WERI-Rb-1 (cell line): ENCODE measurements at regions not wholly inside any gene's neighbourhood (a gene's known extent, or its start where the extent isn't known, plus 50 kb on each side); places are given as distances from the start of the nearest gene placed in this dataset.

ENCODE experiments used
- DNase-seq: peaks from one replicate; pipeline ENCODE4 v3.0.0-alpha.2; 2020
- H3K27ac ChIP-seq: fragments of 250-450 bp; sonication (Bioruptor Pico); 2 replicates; pipeline ENCODE4 v1.5.1; 2020; ENCODE audit warnings: mild to moderate bottlenecking, moderate library complexity
- H3K27me3 ChIP-seq: fragments of 250-450 bp; sonication (Bioruptor Pico); 2 replicates; pipeline ENCODE4 v1.5.1; 2021; ENCODE audit warnings: mild to moderate bottlenecking, low read depth, moderate library complexity; ENCODE audit not compliant: insufficient read depth, severe bottlenecking
- H3K36me3 ChIP-seq: fragments of 250-450 bp; sonication (Bioruptor Pico); 2 replicates; pipeline ENCODE4 v1.5.1; 2020; ENCODE audit warnings: mild to moderate bottlenecking, moderate library complexity
- H3K4me3 ChIP-seq: 2 replicates; pipeline ENCODE4 v1.5.1; 2011; ENCODE audit warnings: low read depth, mild to moderate bottlenecking, control low read depth, low read length
- H3K9me3 ChIP-seq: fragments of 250-450 bp; sonication (Bioruptor Pico); 2 replicates; pipeline ENCODE4 v1.5.1; 2021; ENCODE audit warnings: mild to moderate bottlenecking, moderate library complexity; ENCODE audit not compliant: severe bottlenecking
- CTCF ChIP-seq: IDR thresholded peaks from 2 replicates; pipeline ENCODE4 v1.5.1; 2011; ENCODE audit warnings: low read depth, mild to moderate bottlenecking, control low read depth, inconsistent platforms, low read length

GRCh38 chr9:78552802-78553201 lies 255.9 kb downstream of the PSAT1 start:
- no peak for DNase-seq
- no peaks in the 10 kb centered on the region for H3K9me3 ChIP-seq
- no peak overlapping the region for H3K27ac ChIP-seq
- H3K4me3 ChIP-seq = no peak overlapping the region
- no peaks in the 10 kb centered on the region for H3K36me3 ChIP-seq
- H3K27me3 ChIP-seq = no peaks in the 10 kb centered on the region
- TF ChIP-seq CTCF = no peak

GRCh38 chr9:78557540-78557939 lies 260.6 kb downstream of the PSAT1 start:
- no peak for DNase-seq
- TF ChIP-seq CTCF = no peak
- Histone ChIP-seq H3K27ac (no peak overlapping the region), H3K27me3 (no peaks in the 10 kb centered on the region), H3K9me3 (no peaks in the 10 kb centered on the region), H3K4me3 (no peak overlapping the region), H3K36me3 (no peaks in the 10 kb centered on the region)

GRCh38 chr9:78559449-78559885 lies 262.5 kb downstream of the PSAT1 start:
- Histone ChIP-seq H3K27ac (no peak overlapping the region), H3K27me3 (no peaks in the 10 kb centered on the region), H3K4me3 (no peak overlapping the region), H3K9me3 (no peaks in the 10 kb centered on the region), H3K36me3 (no peaks in the 10 kb centered on the region)
- no peak for TF ChIP-seq CTCF
- DNase-seq = no peak

GRCh38 chr9:78562021-78562420 lies 265.1 kb downstream of the PSAT1 start:
- no peaks in the 10 kb centered on the region for H3K27me3 ChIP-seq
- no peak overlapping the region for H3K4me3 ChIP-seq
- DNase-seq = no peak
- H3K27ac ChIP-seq = no peak overlapping the region
- no peak for TF ChIP-seq CTCF
- no peaks in the 10 kb centered on the region for H3K9me3 ChIP-seq
- H3K36me3 ChIP-seq = no peaks in the 10 kb centered on the region

- H3K27ac ChIP-seq = no peak overlapping the region
- no peaks in the 10 kb centered on the region for H3K27me3 ChIP-seq
- H3K9me3 ChIP-seq = no peaks in the 10 kb centered on the region
- H3K4me3 ChIP-seq = no peak overlapping the region
- peak; percentile 39 for TF ChIP-seq CTCF
- H3K36me3 ChIP-seq = no peaks in the 10 kb centered on the region
- no peak for DNase-seq
These were observed 266.3 kb downstream of the PSAT1 start for GRCh38 chr9:78563269-78563668.

GRCh38 chr9:78565481-78565880 lies 268.6 kb downstream of the PSAT1 start:
- Histone ChIP-seq H3K4me3 (no peak overlapping the region), H3K27ac (no peak overlapping the region), H3K36me3 (no peaks in the 10 kb centered on the region), H3K27me3 (no peaks in the 10 kb centered on the region), H3K9me3 (no peaks in the 10 kb centered on the region)
- DNase-seq = no peak
- no peak for TF ChIP-seq CTCF
